Gastroesophageal sphincter (tissue), 3 donors: ENCODE measurements at regions not wholly inside any gene's neighbourhood (a gene's known extent, or its start where the extent isn't known, plus 50 kb on each side); places are given as distances from the start of the nearest gene placed in this dataset.

ENCODE experiments used
- CTCF ChIP-seq, 4 experiments: fragments of 200-600 bp in 2 of 4; fragments of 450-650 bp in 2 of 4; sonication (generic) in 1 of 4; IDR thresholded peaks; one replicate each; pipeline ENCODE4 v1.5.1; 2017 to 2019; ENCODE audit warnings: antibody characterized with exemption in 4 of 4, mild to moderate bottlenecking in 2 of 4, moderate library complexity in 2 of 4
- EP300 ChIP-seq: sonication (generic); formaldehyde crosslinking; IDR thresholded peaks from one replicate; pipeline ENCODE4 v1.6.1; 2017; ENCODE audit warnings: antibody characterized with exemption, mild to moderate bottlenecking

GRCh38 chr9:86632537-86632936 is 278.3 kb upstream of the TUT7 start:
- TF ChIP-seq EP300, result no peak
- no peak for TF ChIP-seq CTCF (IDR thresholded peaks at IDR 0.05)
